Mesothelial cell of epicardium (in vitro differentiated cells): ENCODE measurements at regions not wholly inside any gene's neighbourhood (a gene's known extent, or its start where the extent isn't known, plus 50 kb on each side); places are given as distances from the start of the nearest gene placed in this dataset.

ENCODE experiments used
- DNase-seq, 2 experiments: peaks; one replicate each; pipeline ENCODE4 v3.0.0; 2021; ENCODE audit warnings: low spot score in 2 of 2; ENCODE audit not compliant: unreplicated experiment in 2 of 2
- H3K27ac Mint-ChIP-seq: 2 replicates; pipeline ENCODE4 v1.8.0; 2021; ENCODE audit warnings: mixed read lengths
- H3K27me3 Mint-ChIP-seq: 2 replicates; pipeline ENCODE4 v1.8.0; 2021; ENCODE audit warnings: low read depth, mixed read lengths
- H3K36me3 Mint-ChIP-seq: 2 replicates; pipeline ENCODE4 v1.8.0; 2021; ENCODE audit warnings: mixed read lengths
- H3K4me1 Mint-ChIP-seq: 2 replicates; pipeline ENCODE4 v1.8.0; 2021; ENCODE audit warnings: mixed read lengths
- H3K4me3 Mint-ChIP-seq: 2 replicates; pipeline ENCODE4 v1.8.0; 2021; ENCODE audit warnings: mild to moderate bottlenecking, moderate library complexity, mixed read lengths
- H3K9me3 Mint-ChIP-seq: 2 replicates; pipeline ENCODE4 v1.8.0; 2021; ENCODE audit warnings: mixed read lengths
- CTCF ChIP-seq: fragments of 200-600 bp; sonication (generic); IDR thresholded peaks from one replicate; pipeline ENCODE4 v1.5.0; 2021; ENCODE audit warnings: antibody characterized with exemption; ENCODE audit not compliant: unreplicated experiment

DNA sequence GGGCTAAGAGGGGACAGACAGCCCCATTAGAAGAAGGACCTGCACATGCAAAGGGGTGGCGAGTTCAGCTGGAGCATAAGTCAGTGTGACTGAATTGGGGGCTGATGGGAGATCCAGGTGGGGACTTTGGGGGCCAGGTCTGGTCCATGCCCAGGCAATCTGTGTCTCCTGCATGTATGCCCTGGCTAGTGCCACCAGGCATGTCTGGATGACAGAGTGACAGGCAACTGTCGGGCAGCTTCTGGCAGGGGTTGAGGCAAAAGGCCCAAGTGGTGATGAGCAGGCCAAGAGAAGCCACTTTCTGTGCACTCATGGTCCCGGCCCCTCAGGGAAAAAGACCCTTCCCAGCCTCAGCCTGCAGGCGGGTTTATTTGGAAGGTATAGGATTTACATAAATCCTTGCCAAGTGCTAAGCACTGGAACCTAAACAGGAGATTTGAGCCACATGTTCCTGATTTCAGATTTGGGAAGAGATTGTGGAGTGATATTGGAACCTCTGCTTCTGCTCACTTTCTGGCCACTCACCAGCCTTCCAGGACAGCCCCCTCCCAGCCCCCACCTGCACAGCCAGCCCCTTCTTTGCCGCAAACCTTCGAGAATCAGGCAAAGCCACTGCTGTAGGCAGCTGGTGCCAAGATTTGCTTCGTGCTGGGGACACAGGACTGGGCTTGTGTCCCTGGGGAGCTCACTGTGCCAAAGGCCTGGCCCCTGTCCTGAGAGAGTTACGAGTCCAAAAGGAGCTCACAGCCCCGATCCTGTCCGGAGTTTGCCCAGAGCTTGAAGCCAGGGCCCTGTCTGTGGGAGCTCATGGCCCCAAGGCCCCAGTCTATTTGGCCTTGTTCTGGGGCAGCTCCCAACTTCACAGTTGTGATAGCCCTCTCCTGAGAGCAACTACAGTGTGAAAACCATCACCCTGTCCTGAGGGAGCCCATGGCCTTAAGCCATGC is 232.5 kb upstream of the RTL1 start:
- Mint-ChIP-seq H3K27me3 (peaks cover 5% of the 10 kb centered on the region), H3K36me3 (no peaks in the 10 kb centered on the region), H3K9me3 (peaks cover 9% of the 10 kb centered on the region), H3K4me1 (no peaks in the 10 kb centered on the region), H3K4me3 (no peak overlapping the region), H3K27ac (no peak overlapping the region)
- no peak for TF ChIP-seq CTCF
- no peak for DNase-seq

DNA sequence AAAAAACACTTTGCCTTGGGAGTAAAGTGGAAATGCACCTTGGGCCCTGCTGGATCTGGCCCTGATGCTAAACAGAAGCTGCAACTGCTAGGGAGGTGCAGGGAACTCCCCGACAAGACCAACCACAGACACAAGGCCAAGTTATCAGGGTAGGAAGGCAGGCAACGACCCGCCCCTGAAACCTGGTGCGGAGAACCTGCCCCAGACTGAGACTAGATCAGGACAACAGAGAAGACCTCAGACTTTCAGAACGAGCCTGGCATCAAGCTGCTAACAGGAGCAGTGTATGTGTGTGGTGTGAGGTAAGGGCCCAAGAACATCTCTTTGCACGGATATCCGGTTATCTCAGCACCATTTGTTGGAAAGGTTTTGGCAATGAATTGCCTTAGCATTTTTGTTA is 233.7 kb upstream of the RTL1 start:
- no peak for TF ChIP-seq CTCF
- Mint-ChIP-seq H3K27ac (no peak overlapping the region), H3K4me1 (no peaks in the 10 kb centered on the region), H3K36me3 (peaks cover 4% of the 10 kb centered on the region), H3K4me3 (no peak overlapping the region), H3K27me3 (no peaks in the 10 kb centered on the region), H3K9me3 (peaks cover 21% of the 10 kb centered on the region)
- no peak for DNase-seq

GRCh38 chr14:101147848-101148247 is 244.3 kb upstream of the RTL1 start:
- TF ChIP-seq CTCF: no peak

GRCh38 chr14:101150039-101150610 is 246.6 kb upstream of the RTL1 start:
- Mint-ChIP-seq H3K4me3 (no peak overlapping the region), H3K36me3 (no peaks in the 10 kb centered on the region), H3K27me3 (peaks cover 11% of the 10 kb centered on the region), H3K4me1 (peaks cover 4% of the 10 kb centered on the region), H3K9me3 (peaks cover 27% of the 10 kb centered on the region), H3K27ac (no peak overlapping the region)
- TF ChIP-seq CTCF: no peak
- DNase-seq: no peak

More at GRCh38 chr14:101147848-101148247, 244.3 kb upstream of the RTL1 start:
- Mint-ChIP-seq H3K36me3 (no peaks in the 10 kb centered on the region), H3K4me1 (peaks cover 4% of the 10 kb centered on the region), H3K9me3 (peaks cover 35% of the 10 kb centered on the region), H3K27ac (no peak overlapping the region), H3K27me3 (peaks cover 4% of the 10 kb centered on the region), H3K4me3 (no peak overlapping the region)
- no peak for DNase-seq

GRCh38 chr14:101151226-101151926 is 247.9 kb upstream of the RTL1 start:
- TF ChIP-seq CTCF: no peak
- Mint-ChIP-seq H3K27me3 (peaks cover 11% of the 10 kb centered on the region), H3K4me3 (no peak overlapping the region), H3K4me1 (peaks cover 7% of the 10 kb centered on the region), H3K36me3 (no peaks in the 10 kb centered on the region), H3K27ac (no peak overlapping the region), H3K9me3 (peaks cover 16% of the 10 kb centered on the region)
- no peak for DNase-seq
